Keratinocyte (primary cell): ENCODE measurements at regions not wholly inside any gene's neighbourhood (a gene's known extent, or its start where the extent isn't known, plus 50 kb on each side); places are given as distances from the start of the nearest gene placed in this dataset.

Source experiments
- DNase-seq: peaks from one replicate; pipeline ENCODE4 v3.0.0-alpha.2; 2011; ENCODE audit warnings: low read depth, missing footprints, low spot score
- FAIRE-seq: peaks from 2 replicates; lab custom pipeline; 2011; peaks lifted over from hg19 to GRCh38; lab: Jason Lieb, UNC
- H2AFZ ChIP-seq: 2 replicates; pipeline ENCODE4 v1.6.0; 2012; ENCODE audit warnings: low read length, control low read depth, inconsistent platforms; ENCODE audit not compliant: control insufficient read depth
- H3K27ac ChIP-seq: 2 replicates; pipeline ENCODE4 v1.5.1; 2011; ENCODE audit warnings: low read length; ENCODE audit not compliant: control insufficient read depth, insufficient read depth
- H3K27me3 ChIP-seq: 3 replicates; pipeline ENCODE4 v1.6.0; 2011; ENCODE audit warnings: low read length; ENCODE audit not compliant: control insufficient read depth, insufficient read depth; ENCODE audit errors: extremely low read depth
- H3K36me3 ChIP-seq, 2 experiments: 2 replicates in 1 of 2; 3 replicates in 1 of 2; pipeline ENCODE4 v1.5.1; 2011; ENCODE audit warnings: low read length in 2 of 2, mild to moderate bottlenecking in 1 of 2; ENCODE audit not compliant: control insufficient read depth in 2 of 2, insufficient read depth in 2 of 2; ENCODE audit errors: extremely low read depth in 1 of 2
- H3K4me1 ChIP-seq: 3 replicates; pipeline ENCODE4 v1.5.1; 2011; ENCODE audit warnings: low read length; ENCODE audit not compliant: control insufficient read depth, insufficient read depth; ENCODE audit errors: extremely low read depth
- H3K4me2 ChIP-seq: 3 replicates; pipeline ENCODE4 v1.6.0; 2011; ENCODE audit warnings: low read depth, low read length; ENCODE audit not compliant: control insufficient read depth, insufficient read depth; ENCODE audit errors: extremely low read depth
- H3K4me3 ChIP-seq, 3 experiments: fragments of 200-600 bp in 1 of 3; sonication (generic) in 1 of 3; 2 replicates in 2 of 3; 3 replicates in 1 of 3; pipeline ENCODE4 v1.5.1; 2011 to 2016; ENCODE audit warnings: low read length in 3 of 3, mild to moderate bottlenecking in 3 of 3, control low read depth in 2 of 3, inconsistent platforms in 1 of 3, low read depth in 1 of 3, mixed read lengths in 1 of 3, mixed run types in 1 of 3, moderate library complexity in 1 of 3; ENCODE audit not compliant: control insufficient read depth in 2 of 3, insufficient read depth in 2 of 3; ENCODE audit errors: extremely low read depth in 1 of 3
- H3K79me2 ChIP-seq: 2 replicates; pipeline ENCODE4 v1.6.0; 2012; ENCODE audit warnings: low read length; ENCODE audit not compliant: control insufficient read depth, insufficient read depth
- H3K9ac ChIP-seq: 3 replicates; pipeline ENCODE4 v1.6.0; 2011; ENCODE audit warnings: low read length; ENCODE audit not compliant: control insufficient read depth, insufficient read depth; ENCODE audit errors: extremely low read depth
- H3K9me1 ChIP-seq: 3 replicates; pipeline ENCODE4 v1.6.0; 2011; ENCODE audit warnings: low read length; ENCODE audit not compliant: control insufficient read depth, insufficient read depth; ENCODE audit errors: extremely low read depth
- H3K9me3 ChIP-seq: 2 replicates; pipeline ENCODE4 v1.5.1; 2012; ENCODE audit warnings: low read depth, low read length; ENCODE audit not compliant: control insufficient read depth
- H4K20me1 ChIP-seq: 3 replicates; pipeline ENCODE4 v1.6.0; 2011; ENCODE audit warnings: low read length; ENCODE audit not compliant: control insufficient read depth, insufficient read depth; ENCODE audit errors: extremely low read depth
- EZH2 ChIP-seq: IDR thresholded peaks from one replicate; pipeline ENCODE4 v1.6.1; 2012; ENCODE audit warnings: inconsistent platforms, mild to moderate bottlenecking, low read length, moderate library complexity
- dilution Hi-C: fragments of 300-500 bp; cut with MboI; formaldehyde crosslinking; loops from one replicate; pipeline ENCODE4 v1.7.0; 2020; ENCODE audit warnings: low sequenced_read_pairs; ENCODE audit not compliant: extremely low pct_ligation_motif_present
- TF ChIP-seq, protein P1 (sequence below), 3 experiments: IDR thresholded peaks in 1 of 3; conservative IDR thresholded peaks in 1 of 3; optimal IDR thresholded peaks in 1 of 3; 2 replicates in 2 of 3; 3 replicates in 1 of 3; pipeline versions ENCODE3 to v1.5.1; 2011; ENCODE audit warnings: low read length in 3 of 3, mild to moderate bottlenecking in 3 of 3, moderate library complexity in 2 of 3, control low read depth in 1 of 3, inconsistent platforms in 1 of 3; ENCODE audit not compliant: insufficient read depth in 2 of 3; ENCODE audit errors: extremely low read depth in 1 of 3

DNA sequence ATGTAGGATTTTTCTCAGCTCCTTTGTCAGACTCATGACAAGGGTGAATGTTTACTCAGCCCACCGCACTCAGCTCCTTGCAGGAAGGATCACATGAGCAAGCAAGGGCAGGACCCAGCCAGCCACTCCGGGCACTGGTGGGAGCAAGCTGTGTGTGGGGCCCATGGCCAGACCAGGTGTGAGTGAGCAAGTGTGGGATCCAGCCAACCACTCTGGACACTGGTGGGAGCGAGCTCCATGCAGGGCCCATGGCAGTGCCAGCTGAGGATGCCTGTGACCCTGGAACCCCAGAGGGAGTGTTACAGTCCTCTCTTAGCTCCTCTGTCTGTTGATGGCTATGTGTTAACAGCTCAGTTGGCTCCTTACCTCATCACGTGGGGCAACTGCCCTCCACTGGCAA, 2750.6 kb downstream of the PCDH7 start:
- Histone ChIP-seq H3K27me3 (no peaks in the 10 kb centered on the region), H3K9me1 (no peaks in the 10 kb centered on the region), H3K36me3 (no peaks in the 10 kb centered on the region), H3K4me1 (no peaks in the 10 kb centered on the region), H3K79me2 (no peaks in the 10 kb centered on the region), H3K9ac (no peak overlapping the region), H4K20me1 (no peaks in the 10 kb centered on the region), H3K27ac (no peak overlapping the region), H3K4me2 (no peak overlapping the region), H2AFZ (no peak overlapping the region), H3K9me3 (peaks cover 5% of the 10 kb centered on the region), H3K4me3 (no peak overlapping the region)
- DNase-seq (no peak), FAIRE-seq (no peak)
- dilution Hi-C loops, result no loop called here
- TF ChIP-seq, protein P1, sequence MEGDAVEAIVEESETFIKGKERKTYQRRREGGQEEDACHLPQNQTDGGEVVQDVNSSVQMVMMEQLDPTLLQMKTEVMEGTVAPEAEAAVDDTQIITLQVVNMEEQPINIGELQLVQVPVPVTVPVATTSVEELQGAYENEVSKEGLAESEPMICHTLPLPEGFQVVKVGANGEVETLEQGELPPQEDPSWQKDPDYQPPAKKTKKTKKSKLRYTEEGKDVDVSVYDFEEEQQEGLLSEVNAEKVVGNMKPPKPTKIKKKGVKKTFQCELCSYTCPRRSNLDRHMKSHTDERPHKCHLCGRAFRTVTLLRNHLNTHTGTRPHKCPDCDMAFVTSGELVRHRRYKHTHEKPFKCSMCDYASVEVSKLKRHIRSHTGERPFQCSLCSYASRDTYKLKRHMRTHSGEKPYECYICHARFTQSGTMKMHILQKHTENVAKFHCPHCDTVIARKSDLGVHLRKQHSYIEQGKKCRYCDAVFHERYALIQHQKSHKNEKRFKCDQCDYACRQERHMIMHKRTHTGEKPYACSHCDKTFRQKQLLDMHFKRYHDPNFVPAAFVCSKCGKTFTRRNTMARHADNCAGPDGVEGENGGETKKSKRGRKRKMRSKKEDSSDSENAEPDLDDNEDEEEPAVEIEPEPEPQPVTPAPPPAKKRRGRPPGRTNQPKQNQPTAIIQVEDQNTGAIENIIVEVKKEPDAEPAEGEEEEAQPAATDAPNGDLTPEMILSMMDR (optimal IDR thresholded peaks at IDR 0.05 in 1 of 3, IDR thresholded peaks at IDR 0.05 in 1 of 3, conservative IDR thresholded peaks at IDR 0.05 in 1 of 3; ENCODE audit: extremely low read depth in 1 of 3, insufficient read depth in 2 of 3, low read length in 3 of 3), result no peak
- no peak for TF ChIP-seq EZH2

DNA sequence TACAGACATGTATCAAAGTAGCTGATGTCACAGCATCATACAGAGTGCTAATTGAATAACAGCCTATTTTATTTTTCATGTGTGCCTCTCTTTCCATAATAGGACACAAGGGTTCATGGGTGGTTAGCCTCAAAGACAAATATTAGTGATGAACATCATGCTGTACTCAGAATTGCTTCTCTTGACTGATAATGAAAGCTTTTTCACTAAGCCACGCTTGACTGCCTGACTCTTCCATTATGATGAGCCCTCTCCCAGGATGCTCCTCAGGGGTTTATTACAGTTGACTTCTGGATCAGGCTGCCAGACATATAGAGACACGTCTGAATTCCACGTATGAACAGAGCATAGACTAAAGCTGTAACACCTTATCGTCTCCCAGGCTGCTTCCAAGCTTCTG, 2757.5 kb downstream of the PCDH7 start:
- Histone ChIP-seq H3K4me1 (no peaks in the 10 kb centered on the region), H3K27me3 (no peaks in the 10 kb centered on the region), H3K36me3 (no peaks in the 10 kb centered on the region), H4K20me1 (no peaks in the 10 kb centered on the region), H3K4me3 (no peak overlapping the region), H3K9ac (no peak overlapping the region), H3K4me2 (no peak overlapping the region), H3K79me2 (no peaks in the 10 kb centered on the region), H3K9me3 (no peaks in the 10 kb centered on the region), H3K27ac (no peak overlapping the region), H2AFZ (no peak overlapping the region), H3K9me1 (no peaks in the 10 kb centered on the region)
- DNase-seq, result no peak
- no peak for FAIRE-seq
- dilution Hi-C loops, result no loop called here
- no peak for TF ChIP-seq EZH2
- TF ChIP-seq, protein P1 (optimal IDR thresholded peaks at IDR 0.05 in 1 of 3, IDR thresholded peaks at IDR 0.05 in 1 of 3, conservative IDR thresholded peaks at IDR 0.05 in 1 of 3; ENCODE audit: extremely low read depth in 1 of 3, insufficient read depth in 2 of 3, low read length in 3 of 3), result no peak
